ENCODE measurements at regions not wholly inside any gene's neighbourhood (a gene's known extent, or its start where the extent isn't known, plus 50 kb on each side); places are given as distances from the start of the nearest gene placed in this dataset.
A peak's percentile ranks its signal among the peaks of the same experiment; 100 is the strongest.

GRCh38 chr18:79596446-79597175 is 83.0 kb upstream of the CTDP1 start:
- intact Hi-C loops (cut with DNase I; ENCODE audit: low total_unique reads), result no loop called here
- TF ChIP-seq POLR2A (IDR thresholded peaks at IDR 0.05) (no peak), CTCF (IDR thresholded peaks at IDR 0.05) (no peak)
- no peak overlapping the region for H3K4me3 ChIP-seq
- H3K27me3 ChIP-seq, result no peaks in the 10 kb centered on the region
- no peak overlapping the region for H3K27ac ChIP-seq
- no peaks in the 10 kb centered on the region for H3K36me3 ChIP-seq
- H3K4me1 ChIP-seq, result no peaks in the 10 kb centered on the region
- peak; percentile 5 to 14 for DNase-seq
- no peaks in the 10 kb centered on the region for H3K9me3 ChIP-seq

GRCh38 chr18:79597176-79597830 is 82.3 kb upstream of the CTDP1 start:
- no peak for TF ChIP-seq POLR2A (IDR thresholded peaks at IDR 0.05)
- no peak for TF ChIP-seq CTCF (IDR thresholded peaks at IDR 0.05)
- Histone ChIP-seq H3K27ac (no peak overlapping the region), H3K27me3 (no peaks in the 10 kb centered on the region), H3K4me1 (no peaks in the 10 kb centered on the region), H3K9me3 (no peaks in the 10 kb centered on the region), H3K36me3 (no peaks in the 10 kb centered on the region), H3K4me3 (no peak overlapping the region)
- intact Hi-C loops (cut with DNase I; ENCODE audit: low total_unique reads), result no loop called here
- peak; percentile 4 to 12 for DNase-seq

GRCh38 chr18:79597831-79598632 is 81.6 kb upstream of the CTDP1 start:
- no peak overlapping the region for H3K27ac ChIP-seq
- intact Hi-C loops (cut with DNase I; ENCODE audit: low total_unique reads), result no loop called here
- TF ChIP-seq CTCF (IDR thresholded peaks at IDR 0.05) (no peak), POLR2A (IDR thresholded peaks at IDR 0.05) (no peak)
- H3K4me3 ChIP-seq, result no peak overlapping the region
- H3K36me3 ChIP-seq, result no peaks in the 10 kb centered on the region
- H3K4me1 ChIP-seq, result no peaks in the 10 kb centered on the region
- H3K9me3 ChIP-seq, result no peaks in the 10 kb centered on the region
- H3K27me3 ChIP-seq, result no peaks in the 10 kb centered on the region
- DNase-seq, result peak; percentile 7 to 14

GRCh38 chr18:79598633-79599175 is 80.9 kb upstream of the CTDP1 start:
- H3K4me1 ChIP-seq, result no peaks in the 10 kb centered on the region
- no peaks in the 10 kb centered on the region for H3K27me3 ChIP-seq
- intact Hi-C loops (cut with DNase I; ENCODE audit: low total_unique reads), result no loop called here
- no peak overlapping the region for H3K4me3 ChIP-seq
- H3K9me3 ChIP-seq, result no peaks in the 10 kb centered on the region
- no peak for TF ChIP-seq POLR2A (IDR thresholded peaks at IDR 0.05)
- TF ChIP-seq CTCF (IDR thresholded peaks at IDR 0.05), result no peak
- DNase-seq, result peak in 1 of 2 donors; percentile 0
- no peak overlapping the region for H3K27ac ChIP-seq
- no peaks in the 10 kb centered on the region for H3K36me3 ChIP-seq
